WTC11 (cell line): ENCODE measurements at regions not wholly inside any gene's neighbourhood (a gene's known extent, or its start where the extent isn't known, plus 50 kb on each side); places are given as distances from the start of the nearest gene placed in this dataset.

Experiments
- ATAC-seq: fragments of 200-7000 bp; cut with Tn5 transposase; 2 replicates; pipeline ENCODE4 v1.10.0; 2021; ENCODE audit warnings: mild to moderate bottlenecking, moderate library complexity
- CTCF ChIA-PET: fragments of 300-600 bp; sonication (Branson Sonifier 250); formaldehyde crosslinking; loops from one replicate; lab custom pipeline; 2021; ENCODE audit warnings: antibody characterized with exemption; lab: Charles Lee
- POLR2A ChIA-PET: fragments of 350-600 bp; sonication (Branson Sonifier 250); formaldehyde crosslinking; loops from one replicate; lab custom pipeline; 2021; ENCODE audit warnings: antibody characterized with exemption; lab: Charles Lee
- DNase-seq: peaks from one replicate; pipeline ENCODE4 v3.0.0; 2021; ENCODE audit warnings: low spot score
- H3K27ac Mint-ChIP-seq: 2 replicates; pipeline ENCODE4 v1.8.0; 2021; ENCODE audit warnings: mixed read lengths
- H3K27me3 Mint-ChIP-seq: 2 replicates; pipeline ENCODE4 v1.8.0; 2021; ENCODE audit warnings: low read depth, mild to moderate bottlenecking, moderate library complexity, mixed read lengths
- H3K36me3 Mint-ChIP-seq: 2 replicates; pipeline ENCODE4 v1.8.0; 2021; ENCODE audit warnings: mixed read lengths
- H3K4me1 Mint-ChIP-seq: 2 replicates; pipeline ENCODE4 v1.8.0; 2022; ENCODE audit warnings: mixed read lengths
- H3K4me3 Mint-ChIP-seq: 2 replicates; pipeline ENCODE4 v1.8.0; 2021; ENCODE audit warnings: mild to moderate bottlenecking, moderate library complexity, mixed read lengths
- H3K9me3 Mint-ChIP-seq: 2 replicates; pipeline ENCODE4 v1.8.0; 2021; ENCODE audit warnings: mixed read lengths
- ATF1 ChIP-seq: sonication (generic); formaldehyde crosslinking; IDR thresholded peaks from 2 replicates; pipeline ENCODE4 v1.8.1; 2023; ENCODE audit warnings: mild to moderate bottlenecking, moderate library complexity, missing genetic modification reagents
- ATF2 ChIP-seq: sonication (generic); formaldehyde crosslinking; IDR thresholded peaks from 2 replicates; pipeline ENCODE4 v1.8.1; 2022; ENCODE audit warnings: low read depth, missing genetic modification reagents, borderline replicate concordance
- CBFB ChIP-seq: sonication (generic); formaldehyde crosslinking; IDR thresholded peaks from 2 replicates; pipeline ENCODE4 v1.8.1; 2022; ENCODE audit warnings: mild to moderate bottlenecking, low read depth, missing genetic modification reagents
- E2F4 ChIP-seq: sonication (generic); formaldehyde crosslinking; IDR thresholded peaks from 2 replicates; pipeline ENCODE4 v1.8.1; 2022; ENCODE audit warnings: low read depth, mild to moderate bottlenecking, moderate library complexity, missing genetic modification reagents, borderline replicate concordance
- ERG ChIP-seq: fragments of 250-450 bp; sonication (Bioruptor Pico); IDR thresholded peaks from 2 replicates; pipeline ENCODE4 v1.8.0; 2021; ENCODE audit warnings: mild to moderate bottlenecking
- ESRRA ChIP-seq: sonication (generic); formaldehyde crosslinking; IDR thresholded peaks from 2 replicates; pipeline ENCODE4 v1.8.1; 2022; ENCODE audit warnings: mild to moderate bottlenecking, missing genetic modification reagents, borderline replicate concordance
- FOXK1 ChIP-seq: sonication (generic); formaldehyde crosslinking; IDR thresholded peaks from 2 replicates; pipeline ENCODE4 v1.8.0; 2022; ENCODE audit warnings: mild to moderate bottlenecking, moderate library complexity, missing genetic modification reagents
- GRHL2 ChIP-seq: fragments of 250-450 bp; sonication (Bioruptor Pico); IDR thresholded peaks from 2 replicates; pipeline ENCODE4 v1.8.0; 2022; ENCODE audit warnings: mild to moderate bottlenecking, moderate library complexity; ENCODE audit not compliant: insufficient replicate concordance, severe bottlenecking
- HMGA2 ChIP-seq: fragments of 250-450 bp; sonication (Bioruptor Pico); IDR thresholded peaks from 2 replicates; pipeline ENCODE4 v1.4.0; 2021; ENCODE audit warnings: mild to moderate bottlenecking, moderate library complexity
- NFATC4 ChIP-seq: fragments of 250-450 bp; sonication (Bioruptor Pico); IDR thresholded peaks from 2 replicates; pipeline ENCODE4 v1.9.0; 2021; ENCODE audit warnings: mild to moderate bottlenecking
- NFE2L1 ChIP-seq: sonication (generic); formaldehyde crosslinking; IDR thresholded peaks from 2 replicates; pipeline ENCODE4 v1.8.1; 2023; ENCODE audit warnings: missing genetic modification reagents
- NR1H2 ChIP-seq: sonication (generic); formaldehyde crosslinking; IDR thresholded peaks from 2 replicates; pipeline ENCODE4 v1.9.0; 2021; ENCODE audit warnings: mild to moderate bottlenecking, moderate library complexity, missing genetic modification reagents
- NR2C2 ChIP-seq: sonication (generic); formaldehyde crosslinking; IDR thresholded peaks from 2 replicates; pipeline ENCODE4 v1.8.0; 2022; ENCODE audit warnings: mild to moderate bottlenecking, missing genetic modification reagents
- NR3C1 ChIP-seq: sonication (generic); formaldehyde crosslinking; conservative IDR thresholded peaks from 2 replicates; pipeline ENCODE4 v1.8.1; 2023; ENCODE audit warnings: low read depth, mild to moderate bottlenecking, missing genetic modification reagents
- PRRX2 ChIP-seq: fragments of 250-450 bp; sonication (Bioruptor Pico); IDR thresholded peaks from 2 replicates; pipeline ENCODE4 v1.8.0; 2021; ENCODE audit warnings: mild to moderate bottlenecking
- RORB ChIP-seq: fragments of 250-450 bp; sonication (Bioruptor Pico); IDR thresholded peaks from 2 replicates; pipeline ENCODE4 v1.9.0; 2021; ENCODE audit warnings: mild to moderate bottlenecking
- SOX15 ChIP-seq: fragments of 250-450 bp; sonication (Bioruptor Pico); IDR thresholded peaks from 2 replicates; pipeline ENCODE4 v1.9.0; 2021; ENCODE audit warnings: mild to moderate bottlenecking
- SP1 ChIP-seq: sonication (generic); formaldehyde crosslinking; conservative IDR thresholded peaks from 2 replicates; pipeline ENCODE4 v1.8.1; 2022; ENCODE audit warnings: missing genetic modification reagents
- TEAD1 ChIP-seq: sonication (generic); formaldehyde crosslinking; IDR thresholded peaks from 2 replicates; pipeline ENCODE4 v1.8.0; 2022; ENCODE audit warnings: mild to moderate bottlenecking, missing genetic modification reagents
- TP53 ChIP-seq: sonication (generic); formaldehyde crosslinking; IDR thresholded peaks from 2 replicates; pipeline ENCODE4 v1.8.1; 2023; ENCODE audit warnings: mild to moderate bottlenecking, missing genetic modification reagents
- ZBTB43 ChIP-seq: sonication (generic); formaldehyde crosslinking; IDR thresholded peaks from 2 replicates; pipeline ENCODE4 v1.8.1; 2023; ENCODE audit warnings: mild to moderate bottlenecking, missing genetic modification reagents
- ZNF138 ChIP-seq: sonication (generic); formaldehyde crosslinking; conservative IDR thresholded peaks from 2 replicates; pipeline ENCODE4 v1.8.1; 2022; ENCODE audit warnings: mild to moderate bottlenecking, moderate library complexity, missing genetic modification reagents
- ZNF219 ChIP-seq: sonication (generic); formaldehyde crosslinking; IDR thresholded peaks from 2 replicates; pipeline ENCODE4 v1.8.0; 2023; ENCODE audit warnings: missing genetic modification reagents, mild to moderate bottlenecking, borderline replicate concordance
- ZNF317 ChIP-seq: sonication (generic); formaldehyde crosslinking; IDR thresholded peaks from 2 replicates; pipeline ENCODE4 v1.8.1; 2023; ENCODE audit warnings: low read depth, mild to moderate bottlenecking, moderate library complexity, missing genetic modification reagents, borderline replicate concordance
- ZNF671 ChIP-seq: fragments of 250-450 bp; sonication (Bioruptor Pico); IDR thresholded peaks from 2 replicates; pipeline ENCODE4 v1.8.0; 2021; ENCODE audit warnings: mild to moderate bottlenecking
- TF ChIP-seq, protein P1 (sequence below): sonication (generic); formaldehyde crosslinking; IDR thresholded peaks from 2 replicates; pipeline ENCODE4 v1.8.0; 2023; ENCODE audit warnings: missing genetic modification reagents
- TF ChIP-seq, protein P2 (sequence below): sonication (generic); formaldehyde crosslinking; IDR thresholded peaks from 2 replicates; pipeline ENCODE4 v1.8.0; 2022; ENCODE audit warnings: mild to moderate bottlenecking, missing genetic modification reagents

DNA sequence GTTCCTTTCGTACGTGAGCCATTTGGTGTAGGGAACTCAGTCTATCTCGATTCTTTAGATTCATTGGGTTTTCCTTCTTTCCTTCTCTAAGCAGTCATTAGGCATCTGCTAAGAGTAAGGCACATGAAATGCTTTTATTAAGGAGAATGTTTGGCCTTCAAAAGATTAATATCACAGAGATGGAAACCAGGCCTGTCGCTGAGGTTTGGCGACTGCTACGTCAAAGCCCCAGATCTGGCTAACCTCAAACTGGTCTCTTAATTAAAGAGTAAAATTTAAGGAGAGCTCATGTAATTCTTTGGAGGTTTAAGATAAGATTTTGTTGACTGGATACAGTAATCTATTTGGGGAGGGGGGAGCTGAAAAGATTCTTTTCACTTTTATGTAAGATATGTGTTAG is 189.8 kb downstream of the JCAD start (continued):
- TF ChIP-seq, protein P1, sequence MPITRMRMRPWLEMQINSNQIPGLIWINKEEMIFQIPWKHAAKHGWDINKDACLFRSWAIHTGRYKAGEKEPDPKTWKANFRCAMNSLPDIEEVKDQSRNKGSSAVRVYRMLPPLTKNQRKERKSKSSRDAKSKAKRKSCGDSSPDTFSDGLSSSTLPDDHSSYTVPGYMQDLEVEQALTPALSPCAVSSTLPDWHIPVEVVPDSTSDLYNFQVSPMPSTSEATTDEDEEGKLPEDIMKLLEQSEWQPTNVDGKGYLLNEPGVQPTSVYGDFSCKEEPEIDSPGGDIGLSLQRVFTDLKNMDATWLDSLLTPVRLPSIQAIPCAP (CRISPR knock-in tag), result no peak
- TF ChIP-seq GRHL2 (CRISPR knock-in tag) (no peak), FOXK1 (CRISPR knock-in tag) (no peak), ATF1 (CRISPR knock-in tag) (no peak), NFE2L1 (CRISPR knock-in tag) (no peak), PRRX2 (CRISPR knock-in tag) (no peak)

DNA sequence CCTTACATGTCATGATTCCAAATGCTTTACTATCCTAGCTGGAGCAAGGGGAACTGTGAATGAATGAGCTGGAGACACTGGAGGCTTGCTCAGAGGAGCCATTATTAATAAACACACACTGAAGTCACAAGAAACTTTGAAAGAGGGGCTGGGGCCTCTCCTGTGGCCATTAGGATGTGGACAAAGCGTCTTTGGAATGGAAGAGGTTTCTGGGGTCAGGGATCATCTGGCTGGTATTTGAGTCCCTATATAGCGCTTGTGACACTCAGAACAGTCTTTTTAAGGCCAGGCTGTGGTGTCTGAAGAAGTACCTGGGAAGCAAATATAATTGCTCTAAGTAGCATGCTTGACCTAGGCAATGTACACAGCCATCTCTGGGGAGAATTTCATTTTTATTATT is 193.0 kb downstream of the JCAD start:
- no peaks in the 10 kb centered on the region for H3K27me3 Mint-ChIP-seq
- ChIA-PET CTCF (no interaction called here), POLR2A (no interaction called here)
- DNase-seq (no peak), ATAC-seq (no peak)
- peaks cover 8% of the 10 kb centered on the region; the same call in 1 of the 2 replicates for H3K9me3 Mint-ChIP-seq
- H3K36me3 Mint-ChIP-seq, result no peaks in the 10 kb centered on the region
- no peak overlapping the region for H3K27ac Mint-ChIP-seq
- H3K4me1 Mint-ChIP-seq, result no peaks in the 10 kb centered on the region; the same call in 1 of the 2 replicates
- no peak for TF ChIP-seq ZNF219 (CRISPR knock-in tag)
- no peak for TF ChIP-seq ERG (CRISPR knock-in tag)
- TF ChIP-seq ZBTB43 (CRISPR knock-in tag), result no peak
- TF ChIP-seq RORB (CRISPR knock-in tag), result no peak
- no peak for TF ChIP-seq NR2C2
- no peak for TF ChIP-seq SP1 (CRISPR knock-in tag)
- TF ChIP-seq ESRRA (CRISPR knock-in tag), result no peak
- TF ChIP-seq NR1H2 (CRISPR knock-in tag), result no peak
- TF ChIP-seq TP53 (CRISPR knock-in tag), result no peak
- TF ChIP-seq SOX15, result no peak
- no peak for TF ChIP-seq ZNF138 (CRISPR knock-in tag)
- H3K4me3 Mint-ChIP-seq, result no peak overlapping the region

- H3K36me3 Mint-ChIP-seq, result no peaks in the 10 kb centered on the region
- ChIA-PET POLR2A (no interaction called here), CTCF (no interaction called here)
- H3K4me1 Mint-ChIP-seq, result no peaks in the 10 kb centered on the region; the same call in 1 of the 2 replicates
- no peak overlapping the region for H3K4me3 Mint-ChIP-seq
- H3K9me3 Mint-ChIP-seq, result peaks cover 7% of the 10 kb centered on the region; the same call in 1 of the 2 replicates
- ATAC-seq (no peak), DNase-seq (no peak)
- H3K27ac Mint-ChIP-seq, result no peak overlapping the region
- no peaks in the 10 kb centered on the region for H3K27me3 Mint-ChIP-seq
- TF ChIP-seq ZNF671 (CRISPR knock-in tag) (no peak), CBFB (no peak), E2F4 (CRISPR knock-in tag) (no peak), SP1 (CRISPR knock-in tag) (no peak), HMGA2 (no peak), TEAD1 (CRISPR knock-in tag) (no peak), NFATC4 (no peak), NR3C1 (CRISPR knock-in tag) (no peak), NR2C2 (no peak), ZNF317 (CRISPR knock-in tag) (no peak), ATF2 (CRISPR knock-in tag) (no peak)
- TF ChIP-seq, protein P2, sequence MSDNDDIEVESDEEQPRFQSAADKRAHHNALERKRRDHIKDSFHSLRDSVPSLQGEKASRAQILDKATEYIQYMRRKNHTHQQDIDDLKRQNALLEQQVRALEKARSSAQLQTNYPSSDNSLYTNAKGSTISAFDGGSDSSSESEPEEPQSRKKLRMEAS (CRISPR knock-in tag), result no peak
These were observed 193.6 kb downstream of the JCAD start for GRCh38 chr10:29865700-29866355.
